OCI-LY7 (cell line): ENCODE measurements at regions not wholly inside any gene's neighbourhood (a gene's known extent, or its start where the extent isn't known, plus 50 kb on each side); places are given as distances from the start of the nearest gene placed in this dataset.

Source experiments
- BruUV-seq: library from RNA; stranded (reverse); fragments of 400-500 nt; replicated peaks from 2 replicates; lab custom pipeline; 2021; lab: Mats Ljungman, UMichigan
- CTCF ChIA-PET: fragments of 300-600 bp; sonication (Branson Sonifier 250); formaldehyde crosslinking; loops from one replicate; lab custom pipeline; 2022; ENCODE audit warnings: antibody characterized with exemption; ENCODE audit not compliant: unreplicated experiment; lab: Charles Lee
- POLR2A ChIA-PET: fragments of 300-600 bp; sonication (Branson Sonifier 250); formaldehyde crosslinking; loops from one replicate; lab custom pipeline; 2022; ENCODE audit warnings: antibody characterized with exemption; lab: Charles Lee
- DNase-seq: peaks from one replicate; pipeline ENCODE4 v3.0.0-alpha.2; 2015; ENCODE audit warnings: low spot score
- H2AFZ ChIP-seq: fragments of 200-600 bp; sonication (generic), shearing (Covaris generic); 2 replicates; pipeline ENCODE4 v1.6.1; 2014; ENCODE audit warnings: mild to moderate bottlenecking, antibody characterized with exemption, low read length, moderate library complexity
- H3K27ac ChIP-seq: fragments of 200-600 bp; sonication (generic); 2 replicates; pipeline ENCODE4 v1.5.1; 2014; ENCODE audit warnings: mixed run types, low read depth, mild to moderate bottlenecking, moderate library complexity, low read length, inconsistent platforms; ENCODE audit not compliant: poor library complexity, severe bottlenecking
- H3K36me3 ChIP-seq: fragments of 200-600 bp; sonication (generic); 2 replicates; pipeline ENCODE4 v1.6.1; 2014; ENCODE audit warnings: mild to moderate bottlenecking, antibody characterized with exemption, low read length, moderate library complexity, mixed read lengths; ENCODE audit not compliant: insufficient read depth
- H3K4me1 ChIP-seq: fragments of 200-600 bp; sonication (generic); 2 replicates; pipeline ENCODE4 v1.5.1; 2014; ENCODE audit warnings: mild to moderate bottlenecking, low read length; ENCODE audit not compliant: insufficient read depth, poor library complexity, severe bottlenecking
- H3K4me2 ChIP-seq: fragments of 200-600 bp; sonication (generic); 2 replicates; pipeline ENCODE4 v1.6.1; 2014; ENCODE audit warnings: mild to moderate bottlenecking, low read length
- H3K4me3 ChIP-seq: fragments of 200-600 bp; sonication (generic); 2 replicates; pipeline ENCODE4 v1.5.1; 2014; ENCODE audit warnings: mild to moderate bottlenecking, low read depth, low read length; ENCODE audit not compliant: poor library complexity, severe bottlenecking
- H3K79me2 ChIP-seq: fragments of 200-600 bp; sonication (generic); 2 replicates; pipeline ENCODE4 v1.6.1; 2016; ENCODE audit warnings: low read depth, mild to moderate bottlenecking, low read length, moderate library complexity, mixed read lengths; ENCODE audit not compliant: insufficient read depth
- H3K9me2 ChIP-seq: fragments of 200-600 bp; sonication (generic); 2 replicates; pipeline ENCODE4 v1.6.1; 2016; ENCODE audit warnings: mild to moderate bottlenecking, low read length, mixed read lengths; ENCODE audit not compliant: insufficient read depth
- H3K9me3 ChIP-seq: fragments of 200-600 bp; sonication (generic); 2 replicates; pipeline ENCODE4 v1.6.1; 2014; ENCODE audit warnings: mild to moderate bottlenecking, mixed run types, low read length, mixed read lengths
- H4K20me1 ChIP-seq: fragments of 200-600 bp; sonication (generic); 2 replicates; pipeline ENCODE4 v1.6.1; 2014; ENCODE audit warnings: mild to moderate bottlenecking, antibody characterized with exemption, low read length, moderate library complexity, mixed read lengths; ENCODE audit not compliant: insufficient read depth
- EZH2phosphoT487 ChIP-seq: fragments of 200-600 bp; sonication (generic); IDR thresholded peaks from 2 replicates; pipeline ENCODE4 v1.6.1; 2018; ENCODE audit warnings: low read depth, borderline replicate concordance, mild to moderate bottlenecking, mixed run types, antibody characterized with exemption, low read length, moderate library complexity, mixed read lengths
- intact Hi-C: fragments of 100-400 bp; cut with micrococcal nuclease; formaldehyde crosslinking; loops from one replicate; pipeline ENCODE4 v1.10.0; 2022; ENCODE audit not compliant: unreplicated experiment
- TF ChIP-seq, protein P1 (sequence below): fragments of 200-600 bp; sonication (generic); conservative IDR thresholded peaks from 2 replicates; pipeline ENCODE4 v1.5.1; 2014; ENCODE audit warnings: mild to moderate bottlenecking, antibody characterized with exemption, low read length, moderate library complexity, mixed read lengths

DNA sequence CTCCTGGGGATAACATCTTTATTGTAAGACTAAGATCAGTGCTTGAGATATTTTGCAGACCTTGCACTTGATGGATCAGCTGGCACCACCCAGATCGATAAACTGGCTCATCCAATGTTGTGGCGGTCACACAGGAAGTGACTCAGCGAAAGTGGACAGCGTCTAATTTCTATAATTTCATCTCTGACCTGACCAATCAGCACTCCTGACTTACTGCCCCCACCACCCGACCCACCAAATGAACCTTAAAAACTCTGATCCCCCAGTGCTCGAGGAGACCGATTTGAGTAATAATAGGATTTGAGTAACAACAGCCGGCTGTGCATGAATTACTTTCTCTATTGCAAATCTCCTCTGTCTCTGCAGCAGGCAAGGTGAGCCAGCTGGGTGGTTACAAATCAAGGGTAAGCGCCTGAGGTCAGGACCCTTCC lies 62.7 kb upstream of the RNU6-1 start:
- H2AFZ ChIP-seq, result no peak overlapping the region
- H3K27ac ChIP-seq, result no peak overlapping the region
- no peaks in the 10 kb centered on the region for H3K79me2 ChIP-seq
- no peak overlapping the region for H3K4me2 ChIP-seq
- H3K4me3 ChIP-seq, result no peak overlapping the region
- no peaks in the 10 kb centered on the region for H4K20me1 ChIP-seq
- no peaks in the 10 kb centered on the region for H3K36me3 ChIP-seq
- CTCF ChIA-PET, result no interaction called here
- no peaks in the 10 kb centered on the region for H3K9me3 ChIP-seq
- DNase-seq, result no peak
- no peaks in the 10 kb centered on the region for H3K4me1 ChIP-seq
- H3K9me2 ChIP-seq, result no peaks in the 10 kb centered on the region
- BruUV-seq, result no TSS peak
- POLR2A ChIA-PET, result interaction anchor here (0.6 kb wide), 1 partner anchor 204 kb away, joined by 8 read pairs; no protein-coding TSS in a partner anchor
- TF ChIP-seq, protein P1, sequence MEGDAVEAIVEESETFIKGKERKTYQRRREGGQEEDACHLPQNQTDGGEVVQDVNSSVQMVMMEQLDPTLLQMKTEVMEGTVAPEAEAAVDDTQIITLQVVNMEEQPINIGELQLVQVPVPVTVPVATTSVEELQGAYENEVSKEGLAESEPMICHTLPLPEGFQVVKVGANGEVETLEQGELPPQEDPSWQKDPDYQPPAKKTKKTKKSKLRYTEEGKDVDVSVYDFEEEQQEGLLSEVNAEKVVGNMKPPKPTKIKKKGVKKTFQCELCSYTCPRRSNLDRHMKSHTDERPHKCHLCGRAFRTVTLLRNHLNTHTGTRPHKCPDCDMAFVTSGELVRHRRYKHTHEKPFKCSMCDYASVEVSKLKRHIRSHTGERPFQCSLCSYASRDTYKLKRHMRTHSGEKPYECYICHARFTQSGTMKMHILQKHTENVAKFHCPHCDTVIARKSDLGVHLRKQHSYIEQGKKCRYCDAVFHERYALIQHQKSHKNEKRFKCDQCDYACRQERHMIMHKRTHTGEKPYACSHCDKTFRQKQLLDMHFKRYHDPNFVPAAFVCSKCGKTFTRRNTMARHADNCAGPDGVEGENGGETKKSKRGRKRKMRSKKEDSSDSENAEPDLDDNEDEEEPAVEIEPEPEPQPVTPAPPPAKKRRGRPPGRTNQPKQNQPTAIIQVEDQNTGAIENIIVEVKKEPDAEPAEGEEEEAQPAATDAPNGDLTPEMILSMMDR, result no peak
- TF ChIP-seq EZH2phosphoT487, result no peak
- intact Hi-C loops, result no loop called here

DNA sequence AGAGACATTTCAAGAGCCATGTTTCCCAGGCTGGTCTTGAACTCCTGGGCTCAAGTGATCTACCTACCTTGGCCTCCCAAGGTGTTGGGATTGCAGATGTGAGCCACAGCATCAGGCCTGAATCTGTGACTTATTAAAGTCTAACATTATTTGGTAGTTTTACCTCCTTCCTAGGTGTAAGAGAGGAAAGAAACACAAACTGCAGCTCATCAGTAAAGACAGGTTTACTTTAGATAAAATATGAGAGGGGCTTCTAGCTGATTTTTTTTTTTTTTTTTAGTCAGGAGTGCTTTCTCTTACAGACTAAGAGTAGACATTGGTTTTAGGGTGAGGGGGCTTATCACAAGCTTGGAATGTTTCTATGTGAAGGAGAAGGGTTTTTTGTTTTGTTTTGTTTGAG lies 63.9 kb upstream of the RNU6-1 start:
- intact Hi-C loops, result no loop called here
- no peak for TF ChIP-seq EZH2phosphoT487
- TF ChIP-seq, protein P1, result no peak
- POLR2A ChIA-PET, result no interaction called here

DNA sequence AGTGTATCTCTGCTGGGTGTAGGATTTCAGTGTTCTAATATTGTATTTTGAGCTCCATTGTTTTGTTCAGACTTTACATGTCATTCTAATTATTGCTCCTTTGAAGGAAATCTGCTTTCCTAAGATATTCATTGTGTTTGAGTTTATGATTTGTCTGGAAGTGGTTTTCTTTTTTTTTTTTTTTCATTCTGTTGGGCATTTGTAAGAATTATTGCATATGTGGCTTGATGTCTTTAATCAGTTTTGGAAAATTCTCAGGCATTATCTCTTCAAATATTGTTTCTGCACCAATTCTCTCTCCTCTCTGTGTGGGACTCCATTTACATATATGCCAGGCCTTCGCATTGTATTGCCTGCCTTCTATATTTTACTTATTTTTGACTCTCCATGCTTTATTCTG lies 65.8 kb upstream of the RNU6-1 start:
- ChIA-PET CTCF (no interaction called here), POLR2A (interaction anchor here (0.7 kb wide), 1 partner anchor 84 kb away, joined by 3 read pairs; no protein-coding TSS in a partner anchor)
- no TSS peak for BruUV-seq
- intact Hi-C loops, result no loop called here
- DNase-seq, result no peak
- Histone ChIP-seq H3K79me2 (no peaks in the 10 kb centered on the region), H3K4me3 (no peak overlapping the region), H3K9me3 (no peaks in the 10 kb centered on the region), H2AFZ (no peak overlapping the region), H3K9me2 (no peaks in the 10 kb centered on the region), H3K4me1 (no peaks in the 10 kb centered on the region), H3K4me2 (no peak overlapping the region), H3K27ac (no peak overlapping the region), H4K20me1 (no peaks in the 10 kb centered on the region), H3K36me3 (no peaks in the 10 kb centered on the region)
- TF ChIP-seq, protein P1, result no peak
- TF ChIP-seq EZH2phosphoT487, result no peak

More for the DNA sequence above, 63.9 kb upstream of the RNU6-1 start:
- H4K20me1 ChIP-seq, result no peaks in the 10 kb centered on the region
- no peaks in the 10 kb centered on the region for H3K36me3 ChIP-seq
- no peak overlapping the region for H3K27ac ChIP-seq
- H2AFZ ChIP-seq, result no peak overlapping the region
- no peaks in the 10 kb centered on the region for H3K4me1 ChIP-seq
- no peaks in the 10 kb centered on the region for H3K9me2 ChIP-seq
- H3K79me2 ChIP-seq, result no peaks in the 10 kb centered on the region
- no peak for DNase-seq
- H3K4me3 ChIP-seq, result no peak overlapping the region
- CTCF ChIA-PET, result no interaction called here
- no TSS peak for BruUV-seq
- H3K4me2 ChIP-seq, result no peak overlapping the region
- H3K9me3 ChIP-seq, result no peaks in the 10 kb centered on the region
